GM12878 (cell line): ENCODE measurements at regions not wholly inside any gene's neighbourhood (a gene's known extent, or its start where the extent isn't known, plus 50 kb on each side); places are given as distances from the start of the nearest gene placed in this dataset.

Source experiments
- ATAC-seq: fragments of 200-7000 bp; cut with Tn5 transposase; 3 replicates; pipeline ENCODE4 v1.9.1; 2020; ENCODE audit warnings: mild to moderate bottlenecking, moderate library complexity
- BruUV-seq: library from RNA; stranded (reverse); fragments of 400-500 nt; replicated peaks from 2 replicates; lab custom pipeline; 2021; lab: Mats Ljungman, UMichigan
- CTCF ChIA-PET: fragments of 300-600 bp; sonication (Branson Sonifier 250); formaldehyde crosslinking; extraction: SDS; loops from one replicate; lab custom pipeline; 2021; ENCODE audit warnings: inconsistent platforms; lab: Yijun Ruan, JAX
- POLR2A ChIA-PET: fragments of 350-600 bp; formaldehyde crosslinking; extraction: SDS; loops from one replicate; lab custom pipeline; 2021; ENCODE audit warnings: inconsistent platforms; lab: Charles Lee
- RAD21 ChIA-PET: fragments of 300-600 bp; sonication (Branson Sonifier 250); formaldehyde crosslinking; loops from one replicate; lab custom pipeline; 2023; ENCODE audit warnings: antibody characterized with exemption; ENCODE audit not compliant: unreplicated experiment; lab: Charles Lee
- SMC1A ChIA-PET: fragments of 300-600 bp; sonication (Branson Sonifier 250); formaldehyde crosslinking; loops from one replicate; lab custom pipeline; 2023; ENCODE audit not compliant: unreplicated experiment, uncharacterized antibody; lab: Charles Lee
- DNase-seq: peaks from one replicate; pipeline ENCODE4 v3.0.0-alpha.2; 2011; ENCODE audit warnings: low read depth, low spot score
- FAIRE-seq: peaks from 3 replicates; lab custom pipeline; 2011; peaks lifted over from hg19 to GRCh38; lab: Jason Lieb, UNC
- H2AFZ ChIP-seq: 2 replicates; pipeline ENCODE4 v1.6.0; 2011; ENCODE audit warnings: low read depth, low read length, control low read depth; ENCODE audit not compliant: control insufficient read depth
- H3K27ac ChIP-seq: 2 replicates; pipeline ENCODE4 v1.5.1; 2011; ENCODE audit warnings: control low read depth; ENCODE audit not compliant: control insufficient read depth, insufficient read depth
- H3K27me3 ChIP-seq, 2 experiments: replicated peaks in 1 of 2; 2 replicates each; pipeline versions ENCODE4 v1.6.0 to v1.6.1; 2011; ENCODE audit warnings: low read length in 1 of 2; ENCODE audit not compliant: control insufficient read depth in 2 of 2, insufficient read depth in 2 of 2
- H3K36me3 ChIP-seq, 2 experiments: 2 replicates each; pipeline ENCODE4 v1.5.1; 2011; ENCODE audit warnings: low read length in 1 of 2; ENCODE audit not compliant: control insufficient read depth in 2 of 2, insufficient read depth in 2 of 2
- H3K4me1 ChIP-seq: 2 replicates; pipeline ENCODE4 v1.6.1; 2011; ENCODE audit warnings: mild to moderate bottlenecking, low read length, moderate library complexity, mixed read lengths; ENCODE audit not compliant: control insufficient read depth, insufficient read depth
- H3K4me2 ChIP-seq: 2 replicates; pipeline ENCODE4 v1.6.0; 2011; ENCODE audit warnings: control low read depth; ENCODE audit not compliant: control insufficient read depth, insufficient read depth
- H3K4me3 ChIP-seq: fragments of 200-600 bp; sonication (generic); 2 replicates; pipeline ENCODE4 v1.5.1; 2016
- H3K79me2 ChIP-seq: 2 replicates; pipeline ENCODE4 v1.6.0; 2011; ENCODE audit warnings: low read length; ENCODE audit not compliant: control insufficient read depth, insufficient read depth
- H3K9ac ChIP-seq: 2 replicates; pipeline ENCODE4 v1.8.0; 2011; ENCODE audit warnings: low read length, control low read depth, mixed read lengths; ENCODE audit not compliant: control insufficient read depth, insufficient read depth
- H3K9me3 ChIP-seq: replicated peaks from 3 replicates; pipeline ENCODE4 v1.5.1; 2011; ENCODE audit warnings: mild to moderate bottlenecking, low read length; ENCODE audit not compliant: control insufficient read depth, insufficient read depth
- H4K20me1 ChIP-seq: 2 replicates; pipeline ENCODE4 v1.6.0; 2011; ENCODE audit not compliant: control insufficient read depth, insufficient read depth
- CEBPZ ChIP-seq: fragments of 150-350 bp; IDR thresholded peaks from 2 replicates; pipeline ENCODE4 v1.6.1; 2016; ENCODE audit warnings: low read depth, low read length
- EED ChIP-seq: sonication (generic); IDR thresholded peaks from 2 replicates; pipeline ENCODE4 v1.6.1; 2016; ENCODE audit warnings: antibody characterized with exemption, low read depth
- HDGF ChIP-seq: fragments of 450-650 bp; IDR thresholded peaks from 2 replicates; pipeline ENCODE4 v1.6.1; 2016; ENCODE audit warnings: antibody characterized with exemption
- IKZF1 ChIP-seq: fragments of 450-650 bp; conservative IDR thresholded peaks from 2 replicates; pipeline ENCODE4 v1.6.1; 2017; ENCODE audit warnings: antibody characterized with exemption, mild to moderate bottlenecking
- NR2C2 ChIP-seq: IDR thresholded peaks from 2 replicates; pipeline ENCODE4 v1.6.1; 2011; ENCODE audit warnings: borderline replicate concordance, low read depth; ENCODE audit not compliant: control insufficient read depth, insufficient read length
- REST ChIP-seq: IDR thresholded peaks from 2 replicates; pipeline ENCODE4 v1.6.1; 2012; ENCODE audit warnings: mild to moderate bottlenecking, low read depth, low read length
- SMAD1 ChIP-seq: fragments of 450-650 bp; IDR thresholded peaks from 2 replicates; pipeline ENCODE4 v1.6.1; 2018; ENCODE audit warnings: mild to moderate bottlenecking, low read depth; ENCODE audit not compliant: partially characterized antibody
- SMARCA5 ChIP-seq: fragments of 450-650 bp; IDR thresholded peaks from 2 replicates; pipeline ENCODE4 v1.6.1; 2017; ENCODE audit warnings: mild to moderate bottlenecking
- SPI1 ChIP-seq: IDR thresholded peaks from 2 replicates; pipeline ENCODE4 v1.6.1; 2011; ENCODE audit warnings: low read depth, mild to moderate bottlenecking, low read length, moderate library complexity, borderline replicate concordance; ENCODE audit not compliant: insufficient read depth
- SREBF1 ChIP-seq: IDR thresholded peaks from 2 replicates; pipeline ENCODE4 v1.6.1; 2012; ENCODE audit warnings: mild to moderate bottlenecking, low read length
- SUZ12 ChIP-seq: fragments of 200-600 bp; sonication (generic); IDR thresholded peaks from one replicate; pipeline ENCODE4 v1.6.1; 2018; ENCODE audit warnings: antibody characterized with exemption, mild to moderate bottlenecking; ENCODE audit not compliant: unreplicated experiment
- USF2 ChIP-seq: IDR thresholded peaks from 2 replicates; pipeline ENCODE4 v1.6.1; 2011; ENCODE audit warnings: low read depth, low read length, improper control_type of control experiment, borderline replicate concordance
- ZNF24 ChIP-seq: fragments of 450-650 bp; IDR thresholded peaks from 2 replicates; pipeline ENCODE4 v1.6.1; 2017; ENCODE audit warnings: antibody characterized with exemption, mild to moderate bottlenecking
- WGBS: methylation state at CpG from one replicate; pipeline ENCODE4 v1.1.6; 2016; ENCODE audit warnings: low lambda C conversion rate; ENCODE audit not compliant: insufficient replicate concordance, insufficient coverage; ENCODE audit errors: missing lambda C conversion rate; 5-methylcytosine and 5-hydroxymethylcytosine counted together
- in situ Hi-C: fragments of 300-500 bp; cut with MboI; formaldehyde crosslinking; loops from 9 replicates; pipeline ENCODE4 v1.14.3; 2018; ENCODE audit warnings: mixed read lengths
- intact Hi-C: fragments of 100-400 bp; cut with micrococcal nuclease; formaldehyde crosslinking; loops from one replicate; pipeline ENCODE4 v1.14.2; 2022; ENCODE audit not compliant: unreplicated experiment

GRCh38 chr4:31585503-31585902, 865.3 kb downstream of the PCDH7 start:
- FAIRE-seq, result no peak
- RAD21 ChIA-PET, result no interaction called here
- H3K79me2 ChIP-seq, result no peaks in the 10 kb centered on the region
- intact Hi-C loops (no loop called here), in situ Hi-C loops (no loop called here)
- SMC1A ChIA-PET, result interaction anchor here (0.9 kb wide), 1 partner anchor 626 kb away, joined by 3 read pairs; no protein-coding TSS in a partner anchor
- H3K4me3 ChIP-seq, result no peak overlapping the region
- H4K20me1 ChIP-seq, result no peaks in the 10 kb centered on the region
- POLR2A ChIA-PET, result no interaction called here
- H3K27me3 ChIP-seq, result no peaks in the 10 kb centered on the region
- H2AFZ ChIP-seq, result no peak overlapping the region
- H3K27ac ChIP-seq, result no peak overlapping the region
- WGBS, result 0% methylated on average over 2 of the region's 2 CpGs
- no peaks in the 10 kb centered on the region for H3K36me3 ChIP-seq
- no peak overlapping the region for H3K4me2 ChIP-seq
- H3K9ac ChIP-seq, result no peak overlapping the region
- no peak for ATAC-seq
- TF ChIP-seq REST (no peak), ZNF24 (no peak), SPI1 (no peak), SMARCA5 (no peak), SREBF1 (no peak), EED (no peak), CEBPZ (no peak), SMAD1 (no peak), SUZ12 (no peak), HDGF (no peak), USF2 (no peak), IKZF1 (no peak), NR2C2 (no peak)
- H3K4me1 ChIP-seq, result no peaks in the 10 kb centered on the region
- BruUV-seq, result no TSS peak
- CTCF ChIA-PET, result no interaction called here
- DNase-seq, result no peak
- H3K9me3 ChIP-seq, result no peaks in the 10 kb centered on the region
